Fibroblast of the aortic adventitia (primary cell): ENCODE measurements at regions not wholly inside any gene's neighbourhood (a gene's known extent, or its start where the extent isn't known, plus 50 kb on each side); places are given as distances from the start of the nearest gene placed in this dataset.

Source experiments
- DNase-seq: peaks from one replicate; pipeline ENCODE4 v3.0.0-alpha.2; 2010; ENCODE audit warnings: low read depth
- H3K4me3 ChIP-seq: 2 replicates; pipeline ENCODE4 v1.5.1; 2011; ENCODE audit warnings: low read depth, mild to moderate bottlenecking, control low read depth, low read length, moderate library complexity
- CTCF ChIP-seq: IDR thresholded peaks from 2 replicates; pipeline ENCODE4 v1.5.1; 2011; ENCODE audit warnings: mild to moderate bottlenecking, low read length, control low read depth, inconsistent platforms; ENCODE audit not compliant: insufficient read depth

- no peak overlapping the region for H3K4me3 ChIP-seq
- DNase-seq, result peak; percentile 55
- no peak for TF ChIP-seq CTCF
Observed at GRCh38 chr12:68446901-68447796, 115.0 kb upstream of the MDM1 start.

GRCh38 chr12:68447797-68448260 lies 115.7 kb upstream of the MDM1 start:
- TF ChIP-seq CTCF, result no peak
- no peak overlapping the region for H3K4me3 ChIP-seq
- DNase-seq, result no peak

- no peak for DNase-seq
- TF ChIP-seq CTCF, result no peak
- H3K4me3 ChIP-seq, result no peak overlapping the region
Observed at GRCh38 chr12:68449196-68449595, 117.0 kb upstream of the MDM1 start.

- no peak for DNase-seq
- H3K4me3 ChIP-seq, result peak overlapping the region; percentile 31
- TF ChIP-seq CTCF, result no peak
Observed at GRCh38 chr12:68450947-68451260, 118.7 kb upstream of the MDM1 start.

GRCh38 chr12:68451261-68452077 lies 119.3 kb upstream of the MDM1 start:
- peak overlapping the region; percentile 42 for H3K4me3 ChIP-seq
- TF ChIP-seq CTCF, result peak; percentile 13
- DNase-seq, result peak; percentile 99

GRCh38 chr12:68452078-68452715 lies 120.0 kb upstream of the MDM1 start:
- TF ChIP-seq CTCF, result no peak
- peak overlapping the region; percentile 42 for H3K4me3 ChIP-seq
- DNase-seq, result no peak
